MM.1S (cell line): ENCODE measurements at regions not wholly inside any gene's neighbourhood (a gene's known extent, or its start where the extent isn't known, plus 50 kb on each side); places are given as distances from the start of the nearest gene placed in this dataset.

ENCODE experiments used
- DNase-seq: peaks from one replicate; pipeline ENCODE4 v3.0.0-alpha.2; 2015
- H2AFZ ChIP-seq: fragments of 300-600 bp; sonication (generic); 2 replicates; pipeline ENCODE4 v1.6.0; 2016; ENCODE audit warnings: antibody characterized with exemption, low read length
- H3F3A ChIP-seq: fragments of 300-600 bp; sonication (generic); 2 replicates; pipeline ENCODE4 v1.6.1; 2016; ENCODE audit warnings: mild to moderate bottlenecking, antibody characterized with exemption, low read length, moderate library complexity, mixed read lengths; ENCODE audit not compliant: insufficient read depth
- H3K27ac ChIP-seq: fragments of 300-600 bp; sonication (generic); 2 replicates; pipeline ENCODE4 v1.5.1; 2016; ENCODE audit warnings: mild to moderate bottlenecking, low read length
- H3K27me3 ChIP-seq: fragments of 300-600 bp; sonication (generic); replicated peaks from 2 replicates; pipeline ENCODE4 v1.6.0; 2016; ENCODE audit warnings: low read length; ENCODE audit not compliant: insufficient read depth
- H3K36me3 ChIP-seq: fragments of 300-600 bp; sonication (generic); replicated peaks from 2 replicates; pipeline ENCODE4 v1.6.1; 2016; ENCODE audit warnings: mild to moderate bottlenecking, low read length, mixed read lengths; ENCODE audit not compliant: insufficient read depth
- H3K4me1 ChIP-seq: fragments of 300-600 bp; sonication (generic); 2 replicates; pipeline ENCODE4 v1.6.1; 2016; ENCODE audit warnings: low read length, mixed read lengths
- H3K4me2 ChIP-seq: fragments of 300-600 bp; sonication (generic); 2 replicates; pipeline ENCODE4 v1.6.0; 2016; ENCODE audit warnings: low read depth, low read length
- H3K4me3 ChIP-seq: fragments of 300-600 bp; sonication (generic); 2 replicates; pipeline ENCODE4 v1.5.1; 2016; ENCODE audit warnings: low read length, mixed read lengths
- H3K79me2 ChIP-seq: fragments of 300-600 bp; sonication (generic); 2 replicates; pipeline ENCODE4 v1.6.1; 2016; ENCODE audit warnings: mixed run types, low read length, mixed read lengths
- H3K9ac ChIP-seq: fragments of 300-600 bp; sonication (generic); 2 replicates; pipeline ENCODE4 v1.6.1; 2016; ENCODE audit warnings: low read length, mixed read lengths
- H3K9me2 ChIP-seq: fragments of 300-600 bp; sonication (generic); replicated peaks from 2 replicates; pipeline ENCODE4 v1.6.1; 2016; ENCODE audit warnings: mild to moderate bottlenecking, low read length, mixed read lengths; ENCODE audit not compliant: insufficient read depth
- H3K9me3 ChIP-seq: fragments of 300-600 bp; sonication (generic); replicated peaks from 2 replicates; pipeline ENCODE4 v1.6.1; 2016; ENCODE audit warnings: mild to moderate bottlenecking, low read length, mixed read lengths; ENCODE audit not compliant: insufficient read depth
- H4K20me1 ChIP-seq: fragments of 300-600 bp; sonication (generic); 2 replicates; pipeline ENCODE4 v1.6.1; 2016; ENCODE audit warnings: mild to moderate bottlenecking, low read length, moderate library complexity, mixed read lengths; ENCODE audit not compliant: insufficient read depth
- EZH2 ChIP-seq: fragments of 300-600 bp; sonication (generic); optimal IDR thresholded peaks from 2 replicates; pipeline ENCODE3; 2017; ENCODE audit warnings: low read depth, mild to moderate bottlenecking, antibody characterized with exemption, low read length, mixed read lengths
- EZH2phosphoT487 ChIP-seq: fragments of 300-600 bp; sonication (generic); IDR thresholded peaks from 2 replicates; pipeline ENCODE4 v1.6.1; 2018; ENCODE audit warnings: antibody characterized with exemption, low read length
- TF ChIP-seq, protein P1 (sequence below): fragments of 300-600 bp; sonication (generic); IDR thresholded peaks from 2 replicates; pipeline ENCODE4 v1.5.1; 2016; ENCODE audit warnings: antibody characterized with exemption, low read length, mixed read lengths

DNA sequence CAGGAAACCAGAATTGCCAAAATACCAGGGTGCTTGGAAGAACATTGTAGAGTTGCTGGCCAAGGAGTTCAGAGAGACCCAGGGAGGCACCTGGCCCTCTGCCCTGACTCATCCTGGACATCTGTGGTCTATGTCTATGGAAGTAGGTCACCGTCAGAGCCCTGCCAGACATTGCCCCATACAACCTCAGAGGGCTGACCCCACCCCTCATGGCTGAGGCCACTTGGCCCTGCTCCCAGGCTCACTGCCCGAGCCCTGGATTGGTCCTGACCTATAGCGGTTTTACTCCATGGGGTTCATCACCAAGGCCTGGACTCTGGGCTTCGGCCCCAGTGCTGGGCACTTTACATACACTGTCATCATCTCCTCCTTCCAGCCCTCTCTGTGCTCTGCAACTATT, 233.1 kb downstream of the PTPRU start:
- H3K4me2 ChIP-seq, result no peak overlapping the region
- H3K4me1 ChIP-seq, result no peaks in the 10 kb centered on the region
- H3K9me3 ChIP-seq, result no peaks in the 10 kb centered on the region
- H3K4me3 ChIP-seq, result no peak overlapping the region
- DNase-seq, result no peak
- no peaks in the 10 kb centered on the region for H3K9me2 ChIP-seq
- H3K27me3 ChIP-seq, result peaks cover 66% of the 10 kb centered on the region
- no peaks in the 10 kb centered on the region for H3F3A ChIP-seq
- no peaks in the 10 kb centered on the region for H3K79me2 ChIP-seq
- H4K20me1 ChIP-seq, result no peaks in the 10 kb centered on the region
- H3K36me3 ChIP-seq, result no peaks in the 10 kb centered on the region
- no peak for TF ChIP-seq EZH2
- no peak for TF ChIP-seq EZH2phosphoT487
- TF ChIP-seq, protein P1, sequence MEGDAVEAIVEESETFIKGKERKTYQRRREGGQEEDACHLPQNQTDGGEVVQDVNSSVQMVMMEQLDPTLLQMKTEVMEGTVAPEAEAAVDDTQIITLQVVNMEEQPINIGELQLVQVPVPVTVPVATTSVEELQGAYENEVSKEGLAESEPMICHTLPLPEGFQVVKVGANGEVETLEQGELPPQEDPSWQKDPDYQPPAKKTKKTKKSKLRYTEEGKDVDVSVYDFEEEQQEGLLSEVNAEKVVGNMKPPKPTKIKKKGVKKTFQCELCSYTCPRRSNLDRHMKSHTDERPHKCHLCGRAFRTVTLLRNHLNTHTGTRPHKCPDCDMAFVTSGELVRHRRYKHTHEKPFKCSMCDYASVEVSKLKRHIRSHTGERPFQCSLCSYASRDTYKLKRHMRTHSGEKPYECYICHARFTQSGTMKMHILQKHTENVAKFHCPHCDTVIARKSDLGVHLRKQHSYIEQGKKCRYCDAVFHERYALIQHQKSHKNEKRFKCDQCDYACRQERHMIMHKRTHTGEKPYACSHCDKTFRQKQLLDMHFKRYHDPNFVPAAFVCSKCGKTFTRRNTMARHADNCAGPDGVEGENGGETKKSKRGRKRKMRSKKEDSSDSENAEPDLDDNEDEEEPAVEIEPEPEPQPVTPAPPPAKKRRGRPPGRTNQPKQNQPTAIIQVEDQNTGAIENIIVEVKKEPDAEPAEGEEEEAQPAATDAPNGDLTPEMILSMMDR, result no peak
- no peak overlapping the region for H3K27ac ChIP-seq
- no peak overlapping the region for H2AFZ ChIP-seq
- no peak overlapping the region for H3K9ac ChIP-seq

DNA sequence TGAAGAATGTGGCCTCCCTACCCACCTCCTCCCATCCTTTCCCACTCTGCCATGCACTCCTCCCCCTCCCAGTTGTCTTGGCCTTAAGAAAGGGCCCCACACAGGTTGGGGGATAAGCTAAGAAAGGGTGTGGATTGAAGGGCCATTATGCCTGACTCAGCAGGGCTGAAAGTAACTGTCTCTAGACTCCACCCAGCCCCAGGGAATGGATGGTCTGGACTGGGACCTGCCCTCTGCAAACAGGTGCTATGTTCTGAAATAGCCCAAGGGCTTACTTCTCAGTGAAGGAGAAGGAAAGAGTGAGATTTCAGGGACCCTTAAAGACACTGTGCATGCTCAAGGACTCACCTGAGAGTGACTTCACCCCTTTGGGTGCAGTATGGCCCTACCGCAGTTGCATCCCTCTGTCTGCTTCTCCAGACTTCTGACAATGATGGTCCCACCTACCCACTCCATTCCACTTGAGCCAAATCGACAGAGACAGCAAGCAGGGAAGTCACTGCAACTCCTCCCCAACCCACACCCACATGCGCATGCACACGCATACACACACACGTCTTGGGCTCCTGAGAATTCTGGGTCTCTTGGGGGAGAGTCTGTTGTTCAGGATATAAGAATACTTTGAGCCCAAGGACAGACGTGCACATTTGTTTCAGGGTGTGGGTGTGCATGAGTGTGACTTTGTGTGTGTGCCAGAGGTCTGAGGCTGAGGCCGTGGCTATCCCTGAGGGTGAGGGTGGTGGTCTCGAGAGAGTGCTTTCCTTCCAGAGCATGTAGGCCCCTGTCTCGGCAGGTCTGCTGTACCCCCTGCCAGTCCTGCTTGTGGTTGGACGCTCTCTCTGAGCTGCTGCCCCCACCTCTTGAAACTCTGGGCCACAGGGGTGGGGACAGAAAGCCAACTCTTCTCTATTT, 231.9 kb downstream of the PTPRU start:
- no peaks in the 10 kb centered on the region for H3F3A ChIP-seq
- no peaks in the 10 kb centered on the region for H4K20me1 ChIP-seq
- no peak overlapping the region for H3K27ac ChIP-seq
- no peak overlapping the region for H3K4me2 ChIP-seq
- no peak overlapping the region for H2AFZ ChIP-seq
- H3K4me3 ChIP-seq, result no peak overlapping the region
- TF ChIP-seq EZH2, result no peak
- no peak for TF ChIP-seq EZH2phosphoT487
- TF ChIP-seq, protein P1, result no peak
- no peak overlapping the region for H3K9ac ChIP-seq
- no peaks in the 10 kb centered on the region for H3K36me3 ChIP-seq
- DNase-seq, result no peak
- H3K4me1 ChIP-seq, result no peaks in the 10 kb centered on the region
- no peaks in the 10 kb centered on the region for H3K79me2 ChIP-seq
- H3K9me3 ChIP-seq, result no peaks in the 10 kb centered on the region
- H3K9me2 ChIP-seq, result no peaks in the 10 kb centered on the region
- H3K27me3 ChIP-seq, result peaks cover 61% of the 10 kb centered on the region

DNA sequence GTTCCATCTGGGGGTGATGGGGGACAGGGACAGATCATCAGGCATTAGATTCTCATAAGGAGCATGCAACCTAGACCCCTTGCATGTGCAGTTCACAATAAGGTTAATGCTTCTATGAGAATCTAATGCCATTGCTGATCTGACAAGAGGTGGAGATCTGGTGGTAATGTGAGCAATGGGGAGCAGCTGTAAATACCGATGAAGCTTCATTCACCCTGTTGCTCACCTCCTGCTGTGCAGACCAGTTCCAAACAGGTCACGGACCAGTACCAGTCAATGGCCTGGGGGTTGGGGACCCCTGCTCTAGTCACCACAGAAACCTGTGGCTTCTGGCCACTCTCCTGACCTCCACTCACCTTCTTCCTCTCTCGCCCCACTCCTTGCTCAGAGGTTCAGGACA, 229.9 kb downstream of the PTPRU start:
- no peaks in the 10 kb centered on the region for H3K79me2 ChIP-seq
- H3K9me2 ChIP-seq, result no peaks in the 10 kb centered on the region
- H3K27ac ChIP-seq, result no peak overlapping the region
- H3K9me3 ChIP-seq, result no peaks in the 10 kb centered on the region
- H3K9ac ChIP-seq, result no peak overlapping the region
- DNase-seq, result no peak
- H3F3A ChIP-seq, result no peaks in the 10 kb centered on the region
- no peak overlapping the region for H3K4me3 ChIP-seq
- TF ChIP-seq, protein P1, result no peak
- TF ChIP-seq EZH2phosphoT487, result no peak
- no peak for TF ChIP-seq EZH2
- H2AFZ ChIP-seq, result no peak overlapping the region
- H4K20me1 ChIP-seq, result no peaks in the 10 kb centered on the region
- H3K27me3 ChIP-seq, result peaks cover 62% of the 10 kb centered on the region
- H3K4me1 ChIP-seq, result no peaks in the 10 kb centered on the region
- no peak overlapping the region for H3K4me2 ChIP-seq
- no peaks in the 10 kb centered on the region for H3K36me3 ChIP-seq
